SH-SY5Y (cell line): ENCODE measurements at regions not wholly inside any gene's neighbourhood (a gene's known extent, or its start where the extent isn't known, plus 50 kb on each side); places are given as distances from the start of the nearest gene placed in this dataset.

Experiments
- GATA2 ChIP-seq: IDR thresholded peaks from 2 replicates; pipeline ENCODE4 v1.6.1; 2011; ENCODE audit warnings: mild to moderate bottlenecking, low read depth, low read length
- GATA3 ChIP-seq: IDR thresholded peaks from 2 replicates; pipeline ENCODE4 v1.6.1; 2011; ENCODE audit warnings: low read depth, mild to moderate bottlenecking, low read length, moderate library complexity

GRCh38 chr20:57908704-57909630 is 199.2 kb upstream of the PMEPA1 start:
- TF ChIP-seq GATA2 (no peak), GATA3 (no peak)
